ENCODE measurements at regions not wholly inside any gene's neighbourhood (a gene's known extent, or its start where the extent isn't known, plus 50 kb on each side); places are given as distances from the start of the nearest gene placed in this dataset.

DNA sequence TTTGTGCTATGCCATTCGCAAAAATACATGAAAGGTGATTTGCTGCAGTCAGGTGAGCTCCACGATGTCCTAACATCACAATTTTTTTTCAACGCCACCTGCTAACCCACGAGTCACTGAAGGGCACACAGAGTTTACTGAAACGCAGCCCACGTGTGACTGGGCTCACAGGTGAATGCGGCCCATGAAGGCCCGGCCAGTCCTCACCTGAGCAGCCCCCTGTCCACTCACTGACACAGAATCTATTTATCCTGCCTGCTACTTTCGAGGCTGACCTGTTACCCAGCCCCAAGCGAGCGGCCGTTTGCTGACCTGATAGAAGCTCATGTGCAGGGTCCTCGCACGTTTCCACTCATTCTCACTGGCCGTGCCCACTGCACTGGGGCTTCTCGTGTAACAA lies 121.9 kb upstream of the SOX1 start:
- Histone ChIP-seq H3K9me3 (no peaks in the 10 kb centered on the region), H3K4me1 (no peaks in the 10 kb centered on the region), H3K27me3 (no peaks in the 10 kb centered on the region), H3K36me3 (no peaks in the 10 kb centered on the region), H3K4me3 (no peak overlapping the region), H3K27ac (no peak overlapping the region)
- no peak for DNase-seq
- 54% methylated on average over 8 of the region's 16 CpGs for WGBS (ENCODE audit: insufficient coverage, low coverage, low lambda C conversion rate, missing lambda C conversion rate)
- ATAC-seq: no peak
- TF ChIP-seq, protein P1, sequence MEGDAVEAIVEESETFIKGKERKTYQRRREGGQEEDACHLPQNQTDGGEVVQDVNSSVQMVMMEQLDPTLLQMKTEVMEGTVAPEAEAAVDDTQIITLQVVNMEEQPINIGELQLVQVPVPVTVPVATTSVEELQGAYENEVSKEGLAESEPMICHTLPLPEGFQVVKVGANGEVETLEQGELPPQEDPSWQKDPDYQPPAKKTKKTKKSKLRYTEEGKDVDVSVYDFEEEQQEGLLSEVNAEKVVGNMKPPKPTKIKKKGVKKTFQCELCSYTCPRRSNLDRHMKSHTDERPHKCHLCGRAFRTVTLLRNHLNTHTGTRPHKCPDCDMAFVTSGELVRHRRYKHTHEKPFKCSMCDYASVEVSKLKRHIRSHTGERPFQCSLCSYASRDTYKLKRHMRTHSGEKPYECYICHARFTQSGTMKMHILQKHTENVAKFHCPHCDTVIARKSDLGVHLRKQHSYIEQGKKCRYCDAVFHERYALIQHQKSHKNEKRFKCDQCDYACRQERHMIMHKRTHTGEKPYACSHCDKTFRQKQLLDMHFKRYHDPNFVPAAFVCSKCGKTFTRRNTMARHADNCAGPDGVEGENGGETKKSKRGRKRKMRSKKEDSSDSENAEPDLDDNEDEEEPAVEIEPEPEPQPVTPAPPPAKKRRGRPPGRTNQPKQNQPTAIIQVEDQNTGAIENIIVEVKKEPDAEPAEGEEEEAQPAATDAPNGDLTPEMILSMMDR (IDR thresholded peaks at IDR 0.05): no peak
- intact Hi-C loops (cut with DNase I): no loop called here

DNA sequence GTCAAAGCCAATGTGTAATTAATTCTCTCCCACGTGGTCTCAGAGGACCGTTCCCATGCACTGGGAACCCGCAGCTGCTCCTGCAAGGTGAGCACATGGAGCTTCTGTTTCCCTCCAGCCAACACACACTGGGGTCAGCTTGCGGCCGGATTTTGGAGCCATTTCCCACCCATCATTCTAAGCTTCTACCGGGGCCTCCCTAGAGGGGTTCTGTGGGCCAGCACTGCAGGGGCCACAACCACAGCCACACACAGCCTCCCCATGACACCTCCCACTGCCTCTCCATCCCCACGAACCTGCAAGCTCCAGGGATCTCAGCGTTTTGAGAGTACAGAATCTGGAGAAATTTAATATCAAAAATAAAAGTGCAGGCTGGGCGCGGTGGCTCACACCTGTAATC lies 120.7 kb upstream of the SOX1 start:
- Histone ChIP-seq H3K4me3 (no peak overlapping the region), H3K36me3 (no peaks in the 10 kb centered on the region), H3K9me3 (no peaks in the 10 kb centered on the region), H3K4me1 (no peaks in the 10 kb centered on the region), H3K27ac (no peak overlapping the region), H3K27me3 (no peaks in the 10 kb centered on the region)
- DNase-seq: no peak
- ATAC-seq: no peak
- TF ChIP-seq, protein P1 (IDR thresholded peaks at IDR 0.05): no peak
- TF ChIP-seq POLR2A (IDR thresholded peaks at IDR 0.05): no peak
- intact Hi-C loops (cut with DNase I): no loop called here
- 66% methylated on average over 5 of the region's 10 CpGs for WGBS (ENCODE audit: insufficient coverage, low coverage, low lambda C conversion rate, missing lambda C conversion rate)

DNA sequence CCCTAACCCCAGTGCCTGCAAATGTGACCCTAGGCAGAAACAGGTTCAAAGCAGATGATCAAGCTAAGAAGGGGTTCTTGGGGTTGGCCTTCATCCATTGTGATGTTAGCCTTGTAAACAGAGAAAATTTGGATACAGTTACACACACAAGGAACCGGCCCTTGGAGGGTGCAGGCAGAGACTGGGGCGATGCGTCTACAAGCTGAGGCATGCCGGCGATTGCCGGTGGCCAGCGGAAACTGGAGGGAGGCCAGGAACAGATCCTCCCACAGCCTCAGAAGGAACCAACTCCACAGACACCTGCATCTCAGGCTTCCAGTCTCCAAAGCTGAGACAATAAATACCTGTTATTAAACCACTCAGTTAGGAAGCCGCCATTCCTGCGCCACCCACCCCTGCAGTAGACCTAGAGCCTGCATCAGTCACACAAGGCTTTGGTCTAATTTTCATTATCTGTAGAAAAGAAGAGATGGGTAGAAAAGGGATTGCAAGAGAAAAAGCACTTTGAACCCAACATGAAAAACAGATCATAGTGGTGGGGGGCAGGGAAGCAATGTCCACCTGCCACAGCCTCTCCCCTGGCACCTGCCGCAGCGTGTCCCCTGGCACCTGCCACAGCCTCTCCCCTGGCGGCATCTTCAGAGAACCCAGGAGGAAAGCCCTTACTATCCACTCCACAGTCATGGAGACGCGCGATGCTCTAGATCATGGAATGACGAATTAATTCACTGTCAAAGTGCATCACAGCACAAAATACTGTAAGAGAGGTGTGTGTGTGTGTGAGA lies 119.7 kb upstream of the SOX1 start:
- Histone ChIP-seq H3K9me3 (no peaks in the 10 kb centered on the region), H3K27ac (no peak overlapping the region), H3K4me1 (no peaks in the 10 kb centered on the region), H3K27me3 (no peaks in the 10 kb centered on the region), H3K4me3 (no peak overlapping the region), H3K36me3 (no peaks in the 10 kb centered on the region)
- intact Hi-C loops (cut with DNase I): no loop called here
- 71% methylated on average over 11 of the region's 16 CpGs for WGBS (ENCODE audit: insufficient coverage, low coverage, low lambda C conversion rate, missing lambda C conversion rate)
- TF ChIP-seq, protein P1 (IDR thresholded peaks at IDR 0.05): no peak
- TF ChIP-seq POLR2A (IDR thresholded peaks at IDR 0.05): no peak
- no peak for ATAC-seq
- no peak for DNase-seq

DNA sequence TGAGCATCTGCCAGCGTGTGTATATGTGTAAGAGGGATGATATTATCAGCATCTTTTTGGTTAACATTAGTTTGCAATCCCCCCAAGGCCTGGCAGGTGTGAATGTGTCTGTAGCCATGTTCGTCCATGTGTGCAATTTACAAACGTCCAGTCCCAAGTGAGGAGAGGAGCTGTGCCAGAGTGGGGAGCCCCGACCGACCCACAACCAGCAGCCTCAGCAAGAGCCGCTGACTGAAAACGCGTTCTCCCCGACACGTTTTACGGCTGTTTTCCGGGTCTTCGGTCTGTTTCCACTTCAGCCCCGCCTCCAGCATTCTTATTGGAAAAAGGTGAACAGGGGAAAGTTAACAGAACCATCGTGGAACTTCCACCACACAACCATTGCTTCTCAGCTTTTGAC lies 119.1 kb upstream of the SOX1 start:
- ATAC-seq (no peak), DNase-seq (no peak)
- Histone ChIP-seq H3K4me3 (no peak overlapping the region), H3K27ac (no peak overlapping the region), H3K27me3 (no peaks in the 10 kb centered on the region), H3K4me1 (no peaks in the 10 kb centered on the region), H3K36me3 (no peaks in the 10 kb centered on the region), H3K9me3 (no peaks in the 10 kb centered on the region)
- TF ChIP-seq, protein P1 (IDR thresholded peaks at IDR 0.05): no peak
- TF ChIP-seq POLR2A (IDR thresholded peaks at IDR 0.05): no peak
- intact Hi-C loops (cut with DNase I): no loop called here
- WGBS (ENCODE audit: insufficient coverage, low coverage, low lambda C conversion rate, missing lambda C conversion rate): 35% methylated on average over 9 of the region's 15 CpGs
